Type B pancreatic cell (in vitro differentiated cells): ENCODE measurements at regions not wholly inside any gene's neighbourhood (a gene's known extent, or its start where the extent isn't known, plus 50 kb on each side); places are given as distances from the start of the nearest gene placed in this dataset.

Source experiments
- DNase-seq: peaks from one replicate; pipeline ENCODE4 v3.0.0; 2021; ENCODE audit warnings: mixed read lengths; ENCODE audit not compliant: unreplicated experiment; ENCODE audit errors: extremely low spot score
- H3K27ac Mint-ChIP-seq: 2 replicates; pipeline ENCODE4 v1.8.0; 2021; ENCODE audit warnings: mild to moderate bottlenecking, mixed read lengths
- H3K27me3 Mint-ChIP-seq: 2 replicates; pipeline ENCODE4 v1.8.0; 2021; ENCODE audit warnings: mixed read lengths
- H3K36me3 Mint-ChIP-seq: 2 replicates; pipeline ENCODE4 v1.8.0; 2021; ENCODE audit warnings: mixed read lengths
- H3K4me1 Mint-ChIP-seq: one replicate; pipeline ENCODE4 v1.8.0; 2021; ENCODE audit warnings: mixed read lengths; ENCODE audit not compliant: unreplicated experiment
- H3K4me3 Mint-ChIP-seq: 2 replicates; pipeline ENCODE4 v1.8.0; 2021; ENCODE audit warnings: mild to moderate bottlenecking, mixed read lengths
- H3K9me3 Mint-ChIP-seq: 2 replicates; pipeline ENCODE4 v1.8.0; 2021; ENCODE audit warnings: mixed read lengths
- TF ChIP-seq, protein P1 (sequence below): fragments of 200-600 bp; sonication (generic); conservative IDR thresholded peaks from 2 replicates; pipeline ENCODE4 v1.5.0; 2021; ENCODE audit warnings: antibody characterized with exemption, mild to moderate bottlenecking

DNA sequence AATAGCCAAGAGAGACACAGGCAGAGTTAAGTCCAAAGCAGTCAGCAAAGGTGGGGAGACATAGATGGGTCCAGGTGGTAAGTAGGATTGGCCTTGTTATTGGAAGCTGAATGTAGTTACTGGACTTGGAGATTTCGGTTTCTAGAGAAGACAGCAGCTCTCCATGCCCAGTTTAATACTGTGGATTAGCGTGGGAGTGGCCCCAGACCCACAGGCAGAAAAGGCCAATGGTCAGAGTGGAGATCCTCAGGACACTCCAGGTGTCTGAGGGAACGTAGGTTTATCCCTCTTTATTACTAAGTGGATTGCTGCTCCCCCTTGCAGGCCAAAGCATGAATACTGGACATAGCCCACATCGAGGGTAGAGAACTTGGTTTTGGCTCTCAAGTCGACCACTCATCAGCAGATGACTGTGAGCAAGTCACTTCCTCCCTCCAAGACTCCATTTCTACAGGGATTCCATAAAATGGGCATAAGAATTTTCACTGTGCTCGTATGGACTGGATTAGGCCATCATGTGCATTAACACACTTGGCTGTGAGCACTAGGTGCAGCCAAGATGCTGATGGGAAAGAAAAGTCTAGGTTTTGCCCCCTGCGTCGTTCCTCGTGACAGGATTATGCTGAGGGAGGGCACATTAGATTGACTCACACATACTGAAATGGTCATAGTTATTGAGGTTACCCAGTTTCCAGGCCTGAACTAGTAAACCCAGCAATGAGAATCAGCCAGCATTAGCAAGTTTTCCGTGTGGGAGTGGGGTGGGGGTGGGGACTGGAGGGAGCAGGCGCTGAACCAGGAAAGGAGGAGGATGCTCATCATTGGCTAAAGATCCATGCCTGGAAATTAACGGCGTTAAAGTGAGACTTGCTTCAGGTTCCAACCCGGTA is 225.2 kb upstream of the TPRG1 start:
- Mint-ChIP-seq H3K27ac (no peak overlapping the region), H3K27me3 (peaks cover 9% of the 10 kb centered on the region), H3K4me3 (peak overlapping the region; percentile 90), H3K4me1 (peaks cover 20% of the 10 kb centered on the region), H3K36me3 (peaks cover 4% of the 10 kb centered on the region), H3K9me3 (no peaks in the 10 kb centered on the region)
- DNase-seq = no peak
- TF ChIP-seq, protein P1, sequence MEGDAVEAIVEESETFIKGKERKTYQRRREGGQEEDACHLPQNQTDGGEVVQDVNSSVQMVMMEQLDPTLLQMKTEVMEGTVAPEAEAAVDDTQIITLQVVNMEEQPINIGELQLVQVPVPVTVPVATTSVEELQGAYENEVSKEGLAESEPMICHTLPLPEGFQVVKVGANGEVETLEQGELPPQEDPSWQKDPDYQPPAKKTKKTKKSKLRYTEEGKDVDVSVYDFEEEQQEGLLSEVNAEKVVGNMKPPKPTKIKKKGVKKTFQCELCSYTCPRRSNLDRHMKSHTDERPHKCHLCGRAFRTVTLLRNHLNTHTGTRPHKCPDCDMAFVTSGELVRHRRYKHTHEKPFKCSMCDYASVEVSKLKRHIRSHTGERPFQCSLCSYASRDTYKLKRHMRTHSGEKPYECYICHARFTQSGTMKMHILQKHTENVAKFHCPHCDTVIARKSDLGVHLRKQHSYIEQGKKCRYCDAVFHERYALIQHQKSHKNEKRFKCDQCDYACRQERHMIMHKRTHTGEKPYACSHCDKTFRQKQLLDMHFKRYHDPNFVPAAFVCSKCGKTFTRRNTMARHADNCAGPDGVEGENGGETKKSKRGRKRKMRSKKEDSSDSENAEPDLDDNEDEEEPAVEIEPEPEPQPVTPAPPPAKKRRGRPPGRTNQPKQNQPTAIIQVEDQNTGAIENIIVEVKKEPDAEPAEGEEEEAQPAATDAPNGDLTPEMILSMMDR = no peak

DNA sequence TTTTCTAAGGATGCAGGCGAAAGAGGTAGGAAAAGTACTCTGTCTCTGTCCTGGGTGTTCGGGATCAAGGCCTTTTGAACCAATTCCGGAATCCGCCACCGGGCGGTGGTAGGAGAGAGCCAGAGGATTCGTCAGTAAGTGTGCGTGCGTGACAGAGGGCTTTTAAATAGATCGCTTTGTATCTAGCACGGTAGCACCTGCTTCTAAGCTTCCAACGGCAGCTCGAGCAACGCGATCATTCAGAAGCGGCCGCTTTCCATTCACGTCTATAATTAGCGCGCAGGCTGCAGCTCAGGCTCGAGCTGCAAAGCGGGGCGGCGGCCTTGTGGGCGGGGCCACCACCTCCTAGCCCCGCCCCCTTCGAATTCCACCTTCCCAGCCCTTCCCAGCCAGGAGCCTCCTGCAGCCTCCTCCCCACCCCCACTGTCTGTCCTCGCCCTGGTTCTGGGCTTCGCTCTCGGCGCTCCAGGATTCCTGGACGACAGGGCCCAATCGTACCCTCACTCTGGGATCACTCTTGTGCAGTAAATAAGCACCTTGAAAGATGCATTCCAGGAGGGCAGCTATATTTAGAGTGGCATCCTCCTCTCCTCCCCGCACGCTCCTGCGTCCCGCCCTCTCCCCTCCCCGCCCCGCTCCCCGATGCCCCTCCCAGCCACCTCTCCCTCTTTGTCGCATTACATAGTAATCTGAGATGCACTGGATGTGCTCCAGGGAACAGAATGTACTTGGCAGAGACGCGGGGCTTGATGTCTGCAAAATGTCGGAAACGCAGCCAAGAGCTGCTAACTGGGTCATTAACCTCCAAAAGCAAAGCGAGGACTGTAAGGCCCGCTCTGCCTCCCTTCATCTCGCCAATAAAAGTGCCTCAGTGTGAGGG is 224.1 kb upstream of the TPRG1 start:
- TF ChIP-seq, protein P1 = peak; percentile 76
- H3K4me1 Mint-ChIP-seq = peaks cover 21% of the 10 kb centered on the region
- H3K4me3 Mint-ChIP-seq = peak overlapping the region; percentile 90
- H3K36me3 Mint-ChIP-seq = peaks cover 4% of the 10 kb centered on the region
- DNase-seq = peak; percentile 84
- peaks cover 9% of the 10 kb centered on the region for H3K27me3 Mint-ChIP-seq
- peak overlapping the region; percentile 90 for H3K27ac Mint-ChIP-seq
- H3K9me3 Mint-ChIP-seq = no peaks in the 10 kb centered on the region

DNA sequence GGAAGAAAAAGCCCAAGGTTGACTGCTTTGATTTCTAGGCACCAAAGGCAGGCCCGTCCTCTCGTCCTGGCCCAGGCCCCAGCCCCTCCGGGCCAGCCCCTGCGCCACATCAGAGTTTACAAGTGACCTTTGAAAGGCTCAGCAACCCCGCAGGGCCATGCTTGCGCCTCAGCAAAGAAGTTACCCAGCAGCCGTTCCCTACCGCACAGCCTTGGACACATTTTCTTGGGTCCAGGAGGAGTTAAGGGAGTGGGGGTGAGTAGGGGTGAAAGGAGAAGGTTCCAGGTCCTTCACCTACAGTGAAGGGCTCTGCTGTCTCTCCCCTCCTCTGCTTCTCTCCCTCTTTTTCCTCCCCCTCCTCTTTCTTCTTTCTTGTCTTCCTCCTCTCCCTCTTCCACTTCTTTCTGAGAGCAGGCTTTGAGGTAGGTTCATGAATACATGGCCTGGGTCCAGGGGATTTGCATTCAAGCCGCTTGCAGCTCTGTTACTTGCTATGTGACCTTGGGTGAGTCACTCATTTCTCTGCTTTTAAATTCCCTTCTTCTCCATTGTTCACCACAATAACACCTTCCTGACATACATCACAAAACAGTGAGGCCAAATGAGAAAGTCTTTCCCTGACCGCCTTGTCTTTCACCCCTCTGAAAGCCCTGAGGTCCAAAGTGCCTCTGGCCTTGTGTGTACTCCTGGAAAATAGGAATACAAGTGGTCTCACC is 223.3 kb upstream of the TPRG1 start:
- peaks cover 9% of the 10 kb centered on the region for H3K27me3 Mint-ChIP-seq
- H3K36me3 Mint-ChIP-seq = peaks cover 4% of the 10 kb centered on the region
- no peak for DNase-seq
- TF ChIP-seq, protein P1 = no peak
- H3K4me1 Mint-ChIP-seq = peaks cover 21% of the 10 kb centered on the region
- no peaks in the 10 kb centered on the region for H3K9me3 Mint-ChIP-seq
- peak overlapping the region; percentile 90 for H3K27ac Mint-ChIP-seq
- H3K4me3 Mint-ChIP-seq = peak overlapping the region; percentile 90

DNA sequence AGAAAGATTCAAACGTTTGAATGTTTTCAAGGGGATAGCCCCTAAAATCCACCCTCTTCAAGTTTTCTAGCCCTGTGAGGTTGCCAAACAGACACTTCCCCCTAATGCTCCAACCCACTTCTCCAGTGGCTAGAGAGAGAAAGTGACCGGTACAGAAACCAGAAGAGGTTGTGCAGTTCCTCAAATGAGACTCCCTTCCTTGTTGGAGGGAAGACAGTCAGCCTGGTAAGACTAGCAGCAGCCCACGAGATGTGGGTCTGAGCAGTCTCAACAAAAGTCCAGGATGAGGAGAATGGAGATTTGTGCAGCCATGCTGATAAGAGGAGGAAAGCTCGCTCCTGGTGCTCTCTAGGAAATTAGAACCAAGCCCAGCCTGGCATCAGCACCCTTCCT is 222.8 kb upstream of the TPRG1 start:
- Mint-ChIP-seq H3K4me3 (peak overlapping the region; percentile 90), H3K9me3 (no peaks in the 10 kb centered on the region), H3K27ac (peak overlapping the region; percentile 90), H3K36me3 (peaks cover 4% of the 10 kb centered on the region), H3K4me1 (peaks cover 21% of the 10 kb centered on the region), H3K27me3 (peaks cover 9% of the 10 kb centered on the region)
- DNase-seq = no peak
- TF ChIP-seq, protein P1 = no peak

DNA sequence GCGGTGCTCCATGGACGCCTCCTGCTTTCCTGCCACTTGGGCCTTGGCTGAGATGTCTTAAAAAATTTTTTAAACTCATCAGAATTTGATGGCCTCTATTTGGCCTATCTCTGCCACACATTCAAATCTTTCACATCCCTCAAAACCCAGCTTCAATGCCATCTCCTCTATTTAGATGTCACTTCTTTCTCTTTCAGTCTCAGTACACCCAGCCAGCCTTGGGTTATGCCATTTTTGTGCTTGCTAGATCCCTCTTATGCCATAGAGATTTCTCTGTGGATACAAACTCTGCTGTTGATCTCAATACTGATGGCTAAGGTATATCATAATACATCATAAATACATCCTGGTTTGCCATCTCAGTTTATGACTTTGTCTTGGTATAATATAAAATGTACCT is 222.3 kb upstream of the TPRG1 start:
- Mint-ChIP-seq H3K27me3 (peaks cover 9% of the 10 kb centered on the region), H3K9me3 (no peaks in the 10 kb centered on the region), H3K4me3 (peak overlapping the region; percentile 14), H3K4me1 (peaks cover 21% of the 10 kb centered on the region), H3K36me3 (peaks cover 4% of the 10 kb centered on the region), H3K27ac (peak overlapping the region; percentile 51)
- TF ChIP-seq, protein P1 = no peak
- no peak for DNase-seq
